Astrocyte of the cerebellum (primary cell): ENCODE measurements at regions not wholly inside any gene's neighbourhood (a gene's known extent, or its start where the extent isn't known, plus 50 kb on each side); places are given as distances from the start of the nearest gene placed in this dataset.

Experiments
- DNase-seq: peaks from one replicate; pipeline ENCODE4 v3.0.0-alpha.2; 2011; ENCODE audit warnings: low read depth
- H3K4me3 ChIP-seq: 2 replicates; pipeline ENCODE4 v1.5.1; 2011; ENCODE audit warnings: mild to moderate bottlenecking, low read depth, low read length, moderate library complexity
- CTCF ChIP-seq: IDR thresholded peaks from 2 replicates; pipeline ENCODE4 v1.5.1; 2012; ENCODE audit warnings: low read length, low read depth, moderate library complexity, mild to moderate bottlenecking; ENCODE audit errors: missing control alignments
- in situ Hi-C: cut with HindIII; loops from 2 replicates; pipeline ENCODE4 v1.10.0; 2017; ENCODE audit warnings: low sequenced_read_pairs

- DNase-seq = no peak
- TF ChIP-seq CTCF = no peak
- in situ Hi-C loops = no loop called here
- H3K4me3 ChIP-seq = no peak overlapping the region
Observed at GRCh38 chr18:28760299-28760698, 583.4 kb upstream of the CDH2 start.

GRCh38 chr18:28757466-28758008 lies 580.6 kb upstream of the CDH2 start:
- no peak for TF ChIP-seq CTCF
- in situ Hi-C loops = no loop called here
- no peak for DNase-seq
- no peak overlapping the region for H3K4me3 ChIP-seq

- no peak overlapping the region for H3K4me3 ChIP-seq
- DNase-seq = no peak
- in situ Hi-C loops = no loop called here
- no peak for TF ChIP-seq CTCF
Observed at GRCh38 chr18:28743115-28743514, 566.2 kb upstream of the CDH2 start.

GRCh38 chr18:28740575-28740974 lies 563.6 kb upstream of the CDH2 start:
- no peak for TF ChIP-seq CTCF
- no peak overlapping the region for H3K4me3 ChIP-seq
- DNase-seq = no peak
- in situ Hi-C loops = no loop called here

GRCh38 chr18:28736951-28737350 lies 560.0 kb upstream of the CDH2 start:
- no peak for DNase-seq
- in situ Hi-C loops = no loop called here
- H3K4me3 ChIP-seq = no peak overlapping the region

GRCh38 chr18:28736223-28736622 lies 559.3 kb upstream of the CDH2 start:
- no peak overlapping the region for H3K4me3 ChIP-seq
- TF ChIP-seq CTCF = no peak
- in situ Hi-C loops = no loop called here
- no peak for DNase-seq

More at GRCh38 chr18:28736951-28737350, 560.0 kb upstream of the CDH2 start:
- no peak for TF ChIP-seq CTCF

GRCh38 chr18:28735731-28736130 lies 558.8 kb upstream of the CDH2 start:
- in situ Hi-C loops = no loop called here
- DNase-seq = peak; percentile 67
- H3K4me3 ChIP-seq = no peak overlapping the region
- TF ChIP-seq CTCF = no peak
